ENCODE measurements at regions not wholly inside any gene's neighbourhood (a gene's known extent, or its start where the extent isn't known, plus 50 kb on each side); places are given as distances from the start of the nearest gene placed in this dataset.

GRCh38 chr6:94227741-94228140, 808.4 kb upstream of the EPHA7 start:
- CTCF ChIA-PET = no interaction called here
- no peak overlapping the region for H3K4me3 ChIP-seq
- H3K27ac ChIP-seq = no peak overlapping the region
- no peaks in the 10 kb centered on the region for H3K9me3 ChIP-seq
- no peak for FAIRE-seq
- TF ChIP-seq HOXA7 (CRISPR knock-in tag; IDR thresholded peaks at IDR 0.05) (no peak), RFX5 (IDR thresholded peaks at IDR 0.05) (no peak), BCL3 (IDR thresholded peaks at IDR 0.05) (no peak), POLR2AphosphoS2 (conservative IDR thresholded peaks at IDR 0.05; ENCODE audit: low read length) (no peak), ATOH8 (CRISPR knock-in tag; IDR thresholded peaks at IDR 0.05; ENCODE audit: low read depth) (no peak), MYC (IDR thresholded peaks at IDR 0.05; ENCODE audit: borderline replicate concordance, low read length) (no peak), TFCP2L1 (CRISPR knock-in tag; IDR thresholded peaks at IDR 0.05) (no peak)
- no peak for DNase-seq (ENCODE audit: low read depth in 1 of 2, low spot score in 1 of 2)
- ATAC-seq = no peak
- POLR2A ChIA-PET = no interaction called here
- no peaks in the 10 kb centered on the region for H3K4me1 ChIP-seq
- WGBS (ENCODE audit: missing lambda C conversion rate) = 15% methylated on average over 4 of the region's 4 CpGs
- no peak overlapping the region for H3K4me2 ChIP-seq

GRCh38 chr6:94217836-94218235, 798.5 kb upstream of the EPHA7 start:
- DNase-seq (ENCODE audit: low read depth in 1 of 2, low spot score in 1 of 2) (no peak), ATAC-seq (no peak), FAIRE-seq (no peak)
- ChIA-PET POLR2A (no interaction called here), CTCF (no interaction called here)
- Histone ChIP-seq H3K4me2 (no peak overlapping the region), H3K4me1 (no peaks in the 10 kb centered on the region), H3K27ac (no peak overlapping the region), H3K4me3 (no peak overlapping the region), H3K9me3 (no peaks in the 10 kb centered on the region)
- WGBS (ENCODE audit: missing lambda C conversion rate) = 6% methylated on average over 2 of the region's 2 CpGs
- TF ChIP-seq REST (IDR thresholded peaks at IDR 0.05) = no peak
- TF ChIP-seq PHF8 (IDR thresholded peaks at IDR 0.05; ENCODE audit: borderline replicate concordance, low read depth) = no peak
- no peak for TF ChIP-seq HEYL (CRISPR knock-in tag; IDR thresholded peaks at IDR 0.05)
- TF ChIP-seq EHMT2 (IDR thresholded peaks at IDR 0.05; ENCODE audit: low read depth) = no peak
- no peak for TF ChIP-seq GATA3 (IDR thresholded peaks at IDR 0.05; ENCODE audit: borderline replicate concordance)
- no peak for TF ChIP-seq RARB (CRISPR knock-in tag; IDR thresholded peaks at IDR 0.05)
- TF ChIP-seq MAX (IDR thresholded peaks at IDR 0.05) = no peak
- no peak for TF ChIP-seq TFCP2L1 (CRISPR knock-in tag; IDR thresholded peaks at IDR 0.05)
- TF ChIP-seq HOXB5 (CRISPR knock-in tag; IDR thresholded peaks at IDR 0.05) = no peak
- TF ChIP-seq ZSCAN20 (CRISPR knock-in tag; IDR thresholded peaks at IDR 0.05) = no peak
- TF ChIP-seq RNF2 (IDR thresholded peaks at IDR 0.05; ENCODE audit: borderline replicate concordance, low read depth) = no peak
- no peak for TF ChIP-seq NFE2L2 (conservative IDR thresholded peaks at IDR 0.05; ENCODE audit: low read length)
- no peak for TF ChIP-seq CTCF (IDR thresholded peaks at IDR 0.05)
- TF ChIP-seq HOXA7 (CRISPR knock-in tag; IDR thresholded peaks at IDR 0.05) = no peak
- no peak for TF ChIP-seq E2F6 (IDR thresholded peaks at IDR 0.05; ENCODE audit: borderline replicate concordance, low read depth)
- TF ChIP-seq FOSB (CRISPR knock-in tag; IDR thresholded peaks at IDR 0.05) = no peak

Measured in A549 (cell line).